Vagina (tissue), 2 donors: ENCODE measurements at regions not wholly inside any gene's neighbourhood (a gene's known extent, or its start where the extent isn't known, plus 50 kb on each side); places are given as distances from the start of the nearest gene placed in this dataset.

Experiments
- DNase-seq, 2 donors: peaks; one replicate each; pipeline ENCODE4 v3.0.0-alpha.2; 2017; ENCODE audit errors: extremely low spot score in 2 of 2
- H3K27ac ChIP-seq: fragments of 200-600 bp; sonication (generic); one replicate; pipeline ENCODE4 v1.5.1; 2019
- H3K27me3 ChIP-seq: fragments of 200-600 bp; sonication (generic); one replicate; pipeline ENCODE4 v1.5.1; 2019
- H3K36me3 ChIP-seq, 2 donors: fragments of 200-600 bp; sonication (generic); one replicate each; pipeline ENCODE4 v1.5.1; 2017 to 2019
- H3K4me1 ChIP-seq: fragments of 200-600 bp; sonication (generic); one replicate; pipeline ENCODE4 v1.5.1; 2019
- H3K4me3 ChIP-seq, 2 donors: fragments of 200-600 bp; sonication (generic); 1 replicate in 1 of 2; 2 replicates in 1 of 2; pipeline ENCODE4 v1.5.1; 2016 to 2019
- H3K9me3 ChIP-seq: fragments of 200-600 bp; sonication (generic); one replicate; pipeline ENCODE4 v1.5.1; 2019
- CTCF ChIP-seq, 3 experiments: fragments of 450-650 bp in 2 of 3; fragments of 200-600 bp in 1 of 3; sonication (generic) in 1 of 3; IDR thresholded peaks; one replicate each; pipeline ENCODE4 v1.5.1; 2017 to 2019; ENCODE audit warnings: antibody characterized with exemption in 3 of 3, mild to moderate bottlenecking in 2 of 3, moderate library complexity in 2 of 3
- POLR2A ChIP-seq, 2 donors: fragments of 450-650 bp; IDR thresholded peaks; one replicate each; pipeline ENCODE4 v1.6.1; 2017; ENCODE audit warnings: antibody characterized with exemption in 2 of 2, mild to moderate bottlenecking in 2 of 2, moderate library complexity in 2 of 2
- POLR2AphosphoS5 ChIP-seq, 2 donors: sonication (generic); formaldehyde crosslinking; IDR thresholded peaks; one replicate each; pipeline ENCODE4 v1.9.0; 2017; ENCODE audit warnings: antibody characterized with exemption in 2 of 2, mild to moderate bottlenecking in 2 of 2, low read depth in 1 of 2; ENCODE audit not compliant: insufficient read depth in 1 of 2
- intact Hi-C: fragments of 100-400 bp; cut with DNase I; formaldehyde crosslinking; loops from one replicate; pipeline ENCODE4 v1.15.1; 2023

GRCh38 chr6:120876931-120877330, 457.3 kb downstream of the TBC1D32 start:
- no peak for DNase-seq
- TF ChIP-seq POLR2A (IDR thresholded peaks at IDR 0.05) (no peak), POLR2AphosphoS5 (IDR thresholded peaks at IDR 0.05; ENCODE audit: insufficient read depth in 1 of 2, low read depth in 1 of 2) (no peak), CTCF (IDR thresholded peaks at IDR 0.05) (no peak)
- H3K4me3 ChIP-seq: no peak overlapping the region

GRCh38 chr6:120876424-120876823, 457.9 kb downstream of the TBC1D32 start:
- no peaks in the 10 kb centered on the region for H3K4me1 ChIP-seq
- no peak overlapping the region for H3K27ac ChIP-seq
- H3K9me3 ChIP-seq: no peaks in the 10 kb centered on the region
- TF ChIP-seq POLR2A (IDR thresholded peaks at IDR 0.05) (no peak), POLR2AphosphoS5 (IDR thresholded peaks at IDR 0.05; ENCODE audit: insufficient read depth in 1 of 2, low read depth in 1 of 2) (no peak), CTCF (IDR thresholded peaks at IDR 0.05) (no peak)
- DNase-seq: no peak
- H3K4me3 ChIP-seq: no peak overlapping the region
- intact Hi-C loops: no loop called here
- no peaks in the 10 kb centered on the region for H3K36me3 ChIP-seq
- H3K27me3 ChIP-seq: no peaks in the 10 kb centered on the region

More at GRCh38 chr6:120876931-120877330, 457.3 kb downstream of the TBC1D32 start:
- no peak overlapping the region for H3K27ac ChIP-seq
- H3K27me3 ChIP-seq: no peaks in the 10 kb centered on the region
- no peaks in the 10 kb centered on the region for H3K9me3 ChIP-seq
- H3K36me3 ChIP-seq: no peaks in the 10 kb centered on the region
- intact Hi-C loops: no loop called here
- no peaks in the 10 kb centered on the region for H3K4me1 ChIP-seq

GRCh38 chr6:120875900-120876299, 458.4 kb downstream of the TBC1D32 start:
- Histone ChIP-seq H3K4me3 (no peak overlapping the region), H3K9me3 (no peaks in the 10 kb centered on the region), H3K27ac (no peak overlapping the region), H3K36me3 (no peaks in the 10 kb centered on the region), H3K27me3 (no peaks in the 10 kb centered on the region), H3K4me1 (no peaks in the 10 kb centered on the region)
- no peak for TF ChIP-seq POLR2A (IDR thresholded peaks at IDR 0.05)
- DNase-seq: no peak
- intact Hi-C loops: no loop called here

- intact Hi-C loops: no loop called here
- Histone ChIP-seq H3K9me3 (no peaks in the 10 kb centered on the region), H3K36me3 (no peaks in the 10 kb centered on the region), H3K27ac (no peak overlapping the region), H3K27me3 (no peaks in the 10 kb centered on the region), H3K4me3 (no peak overlapping the region), H3K4me1 (no peaks in the 10 kb centered on the region)
- TF ChIP-seq CTCF (IDR thresholded peaks at IDR 0.05) (no peak), POLR2A (IDR thresholded peaks at IDR 0.05) (no peak), POLR2AphosphoS5 (IDR thresholded peaks at IDR 0.05; ENCODE audit: insufficient read depth in 1 of 2, low read depth in 1 of 2) (no peak)
- no peak for DNase-seq
Measured at GRCh38 chr6:120874422-120874821, 459.9 kb downstream of the TBC1D32 start.

GRCh38 chr6:120873125-120873865, 461.0 kb downstream of the TBC1D32 start:
- Histone ChIP-seq H3K4me1 (no peaks in the 10 kb centered on the region), H3K4me3 (no peak overlapping the region), H3K27ac (no peak overlapping the region), H3K9me3 (no peaks in the 10 kb centered on the region), H3K36me3 (no peaks in the 10 kb centered on the region), H3K27me3 (no peaks in the 10 kb centered on the region)
- intact Hi-C loops: no loop called here
- TF ChIP-seq POLR2AphosphoS5 (IDR thresholded peaks at IDR 0.05; ENCODE audit: insufficient read depth in 1 of 2, low read depth in 1 of 2) (no peak), POLR2A (IDR thresholded peaks at IDR 0.05) (no peak), CTCF (IDR thresholded peaks at IDR 0.05) (no peak)
- peak in 1 of 2 donors; percentile 83 for DNase-seq
